ENCODE measurements at regions not wholly inside any gene's neighbourhood (a gene's known extent, or its start where the extent isn't known, plus 50 kb on each side); places are given as distances from the start of the nearest gene placed in this dataset.
A peak's percentile ranks its signal among the peaks of the same experiment; 100 is the strongest.

DNA sequence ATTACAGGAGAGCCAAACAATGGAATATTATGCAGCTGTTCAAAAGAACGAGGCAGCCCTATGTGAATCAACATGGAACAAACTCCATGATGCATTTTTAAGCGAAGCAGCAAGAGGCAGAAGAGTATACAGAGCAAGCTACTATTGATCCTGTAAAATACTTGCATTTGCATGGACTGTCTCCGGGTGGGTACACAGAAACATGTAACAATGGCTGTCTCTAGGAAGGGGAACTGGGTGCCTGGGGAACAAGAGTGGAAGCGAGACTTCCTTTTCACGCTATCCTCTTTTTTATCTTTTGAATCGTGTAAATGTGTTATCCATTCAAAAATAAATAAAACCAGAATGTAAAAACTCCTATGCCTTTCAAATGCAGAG is 93.3 kb upstream of the SIRPA start:
- TF ChIP-seq CTCF (IDR thresholded peaks at IDR 0.05) = no peak

DNA sequence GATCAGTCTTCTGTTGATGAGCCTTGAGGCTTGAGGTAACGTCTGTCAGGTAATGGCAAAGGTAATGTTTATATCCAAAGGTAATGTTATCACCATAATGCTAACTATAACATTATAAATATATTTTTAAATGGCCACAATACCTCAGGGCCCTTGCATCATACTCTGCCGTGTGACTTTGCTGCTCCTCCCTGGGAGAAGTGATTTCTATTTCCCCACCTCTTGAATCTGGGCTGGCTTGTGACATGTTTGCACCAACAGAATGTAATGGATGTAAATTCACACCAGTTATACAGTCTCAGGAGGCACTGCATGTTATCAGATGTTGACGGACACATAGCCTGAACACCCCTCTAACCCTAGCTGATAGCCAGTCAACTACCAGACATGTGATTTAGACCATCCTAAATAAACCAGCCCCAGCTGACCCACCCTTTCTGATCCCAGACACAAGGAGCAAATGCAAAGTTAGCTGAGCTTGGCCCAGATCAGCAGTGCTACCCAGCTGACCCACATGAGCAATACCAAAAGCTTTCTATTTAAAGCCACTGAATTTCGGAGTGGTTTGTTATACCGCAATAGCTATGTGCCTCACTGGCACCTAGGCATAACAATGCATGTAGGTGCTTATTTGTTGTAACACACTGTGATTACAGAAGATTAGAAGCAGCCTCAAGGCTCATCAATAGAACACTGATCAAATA is 93.8 kb upstream of the SIRPA start:
- TF ChIP-seq CTCF (IDR thresholded peaks at IDR 0.05) = no peak

DNA sequence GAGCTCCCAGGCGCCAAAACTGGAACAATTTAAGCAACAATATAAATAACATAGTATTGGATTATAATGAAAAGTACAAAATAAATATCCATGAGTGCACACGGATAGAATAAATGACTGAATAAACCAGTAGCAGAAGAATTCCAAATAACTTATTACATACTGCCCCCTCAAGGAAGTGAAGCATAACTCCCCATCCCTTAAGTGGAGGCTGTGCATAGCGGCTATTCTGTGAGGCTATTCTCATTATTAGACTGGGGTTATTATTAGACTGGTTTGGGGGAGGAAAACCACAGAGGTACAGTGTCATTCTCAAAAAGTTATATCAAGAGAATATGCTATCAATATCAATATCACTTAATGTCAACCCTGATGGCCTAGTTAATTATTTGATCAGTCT is 94.4 kb upstream of the SIRPA start:
- peak; percentile 48; the same call in 1 of the 2 replicates for TF ChIP-seq CTCF (IDR thresholded peaks at IDR 0.05)

DNA sequence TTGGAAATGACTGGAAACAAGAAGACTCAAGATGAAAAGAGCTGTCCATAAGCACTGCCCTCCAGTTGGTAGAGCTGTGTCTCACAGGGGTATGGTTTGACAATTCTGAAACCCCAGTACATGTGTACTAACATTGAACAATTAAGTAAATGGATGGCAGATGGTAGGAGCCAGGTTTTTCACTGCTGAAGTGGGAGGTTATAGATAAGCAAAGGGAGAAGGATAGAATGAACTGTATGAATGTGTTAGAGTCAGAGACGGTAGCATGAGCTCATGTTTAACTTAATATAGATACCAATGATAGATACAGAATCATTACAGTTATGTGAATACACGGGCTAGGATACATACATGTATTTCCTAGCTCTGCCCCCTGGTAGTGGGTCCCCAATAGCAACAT is 95.0 kb upstream of the SIRPA start:
- no peak for TF ChIP-seq CTCF (IDR thresholded peaks at IDR 0.05)

- TF ChIP-seq CTCF (IDR thresholded peaks at IDR 0.05) = no peak
These were observed 96.2 kb upstream of the SIRPA start for GRCh38 chr20:1798982-1799381.

- TF ChIP-seq CTCF (IDR thresholded peaks at IDR 0.05) = no peak
These were observed 101.4 kb upstream of the SIRPA start for GRCh38 chr20:1793821-1794220.

- TF ChIP-seq CTCF (IDR thresholded peaks at IDR 0.05) = no peak
These were observed 102.9 kb upstream of the SIRPA start for GRCh38 chr20:1792274-1792673.

DNA sequence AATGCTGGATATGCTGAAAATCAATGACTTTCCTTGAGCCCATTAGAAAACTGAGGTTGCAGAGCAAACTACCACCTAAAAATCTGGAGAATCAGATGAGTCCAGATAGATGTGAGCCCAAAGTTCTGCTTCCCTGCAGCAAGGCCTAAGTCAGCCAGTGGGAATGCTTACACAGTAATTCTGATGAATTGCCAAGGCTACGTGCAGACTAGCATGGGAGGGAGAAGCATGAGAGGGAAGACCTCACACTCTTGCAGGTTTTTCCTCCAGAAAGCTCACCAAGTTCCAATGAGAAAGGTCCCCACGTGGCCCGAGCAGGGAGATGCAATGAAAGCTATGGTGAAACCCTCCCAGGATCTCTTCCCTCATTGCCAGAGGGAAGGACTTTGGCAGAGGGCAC is 104.8 kb upstream of the SIRPA start:
- no peak for TF ChIP-seq CTCF (IDR thresholded peaks at IDR 0.05)
